GM21360 (cell line): ENCODE measurements at regions not wholly inside any gene's neighbourhood (a gene's known extent, or its start where the extent isn't known, plus 50 kb on each side); places are given as distances from the start of the nearest gene placed in this dataset.

Experiments
- ATAC-seq: cut with Tn5 transposase; IDR thresholded peaks from one replicate; pipeline ENCODE4 v1.9.1; 2021; ENCODE audit warnings: mild to moderate bottlenecking, moderate library complexity; ENCODE audit not compliant: unreplicated experiment

DNA sequence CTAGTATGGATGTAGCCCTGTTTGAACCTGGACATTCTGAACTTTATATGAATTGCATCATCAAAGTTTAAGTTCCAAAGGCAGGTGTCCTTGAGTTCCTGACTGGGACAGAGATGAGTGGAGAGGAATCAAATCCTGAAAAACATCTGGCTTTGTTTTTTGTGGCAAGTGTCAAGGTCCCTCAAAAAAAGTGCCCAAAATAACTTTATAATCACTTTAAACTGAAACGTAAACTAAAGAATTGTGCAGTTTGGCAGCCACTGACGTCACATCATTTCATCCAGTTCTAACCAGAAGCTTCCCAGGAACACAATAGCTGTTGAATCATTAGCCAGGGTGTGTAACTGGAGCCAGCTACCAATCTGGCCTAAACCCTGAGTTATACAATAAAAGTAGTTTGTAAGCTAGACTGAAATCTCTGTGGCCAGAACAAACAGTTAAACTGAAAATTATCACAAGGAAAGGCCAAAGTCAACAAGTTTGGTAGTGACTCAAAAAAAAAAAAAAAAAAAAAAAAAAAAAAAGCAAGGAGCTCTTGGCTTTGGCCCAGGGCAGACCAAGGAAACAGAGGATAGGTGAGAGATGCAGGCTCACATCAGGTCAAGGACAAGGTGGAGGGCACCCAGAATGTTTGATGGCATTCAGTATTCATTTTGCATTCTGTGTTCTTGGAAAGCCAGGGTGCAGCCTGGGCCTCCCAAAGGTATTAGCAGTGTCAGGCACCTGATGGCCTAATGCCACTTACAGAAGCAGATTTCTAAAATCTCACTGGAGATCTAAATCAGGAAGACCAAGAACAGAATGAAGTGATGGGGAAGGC is 74.3 kb downstream of the TNFSF18 start:
- ATAC-seq: no peak

- ATAC-seq: no peak
These were observed 73.3 kb downstream of the TNFSF18 start for GRCh38 chr1:172977296-172978017.

DNA sequence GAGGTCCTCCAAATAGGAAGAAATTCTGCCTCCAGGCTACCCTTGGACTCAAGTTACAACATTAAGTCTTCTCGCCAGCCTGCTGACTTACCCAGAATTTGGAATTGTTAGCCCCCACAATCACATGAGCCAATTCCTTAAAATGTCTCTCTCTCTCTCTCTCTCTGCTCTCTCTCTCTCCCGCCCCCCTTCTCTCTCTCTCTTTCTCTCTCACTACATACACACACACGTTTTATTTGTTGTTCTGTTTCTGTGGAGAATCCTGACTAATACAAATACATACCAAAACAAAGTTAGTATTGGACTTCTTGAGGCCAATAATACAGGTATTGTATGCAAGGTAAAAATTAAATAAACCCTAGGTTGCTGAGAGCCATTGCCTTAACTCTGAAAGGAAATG is 72.1 kb downstream of the TNFSF18 start:
- no peak for ATAC-seq

- ATAC-seq: no peak
These were observed 70.9 kb downstream of the TNFSF18 start for GRCh38 chr1:172979828-172980227.

DNA sequence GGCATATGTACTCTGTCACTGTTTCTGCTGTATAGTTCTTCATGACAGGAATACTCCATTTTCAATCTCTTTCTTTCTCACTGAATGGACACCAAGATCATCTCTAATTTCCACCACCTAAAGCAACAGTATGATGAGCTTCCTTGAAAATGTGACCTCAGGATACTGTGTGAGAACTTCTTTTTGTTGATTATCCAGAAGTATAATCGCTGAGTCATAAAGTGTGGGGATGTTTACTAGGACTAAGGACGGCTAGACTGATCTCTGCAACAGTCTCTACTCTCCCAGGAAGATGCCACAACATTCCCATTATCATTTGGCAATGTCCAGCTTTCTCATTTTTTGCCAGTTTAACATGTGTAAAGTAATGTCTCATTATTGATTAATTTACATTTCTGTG is 70.3 kb downstream of the TNFSF18 start:
- no peak for ATAC-seq

DNA sequence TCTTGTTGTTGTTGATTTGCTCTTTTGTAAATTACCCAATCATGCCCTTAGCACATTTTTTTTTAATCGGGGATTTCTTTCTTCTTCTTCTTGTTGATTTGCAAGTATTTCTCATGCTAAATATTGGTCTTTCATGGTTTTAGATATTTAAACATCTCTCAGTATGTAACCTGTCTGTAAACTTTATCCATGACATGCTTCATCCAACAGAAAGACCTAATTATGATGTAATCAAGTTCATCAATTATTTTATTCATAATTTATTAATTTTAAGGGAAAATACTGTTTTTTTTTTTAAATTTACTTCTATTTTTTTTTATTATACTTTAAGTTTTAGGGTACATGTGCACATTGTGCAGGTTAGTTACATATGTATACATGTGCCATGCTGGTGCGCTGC is 69.8 kb downstream of the TNFSF18 start:
- ATAC-seq: no peak
